SU-DHL-6 (cell line): ENCODE measurements at regions not wholly inside any gene's neighbourhood (a gene's known extent, or its start where the extent isn't known, plus 50 kb on each side); places are given as distances from the start of the nearest gene placed in this dataset.

Source experiments
- CTCF ChIP-seq: fragments of 200-600 bp; sonication (generic); IDR thresholded peaks from one replicate; pipeline ENCODE4 v1.5.1; 2017; ENCODE audit warnings: antibody characterized with exemption, mild to moderate bottlenecking, low read length, moderate library complexity; ENCODE audit not compliant: insufficient read depth, poor library complexity, severe bottlenecking
- EZH2phosphoT487 ChIP-seq: fragments of 200-600 bp; sonication (generic), shearing (Covaris generic); conservative IDR thresholded peaks from 2 replicates; pipeline ENCODE4 v1.6.1; 2018; ENCODE audit warnings: mild to moderate bottlenecking, antibody characterized with exemption, low read length, moderate library complexity, mixed read lengths

GRCh38 chr15:62567501-62567900, 402.4 kb upstream of the C2CD4B start:
- no peak for TF ChIP-seq CTCF
- TF ChIP-seq EZH2phosphoT487, result no peak
